ENCODE measurements at regions not wholly inside any gene's neighbourhood (a gene's known extent, or its start where the extent isn't known, plus 50 kb on each side); places are given as distances from the start of the nearest gene placed in this dataset.
A peak's percentile ranks its signal among the peaks of the same experiment; 100 is the strongest.

GRCh38 chr3:70752051-70752450 lies 439.6 kb upstream of the MDFIC2 start:
- ATAC-seq (no peak), DNase-seq (ENCODE audit: missing footprints) (no peak)
- intact Hi-C loops (cut with DNase I) = no loop called here

GRCh38 chr3:70749122-70749521 lies 436.7 kb upstream of the MDFIC2 start:
- intact Hi-C loops (cut with DNase I) = no loop called here
- DNase-seq (ENCODE audit: missing footprints) (no peak), ATAC-seq (no peak)

- intact Hi-C loops (cut with DNase I) = no loop called here
- ATAC-seq (no peak), DNase-seq (ENCODE audit: missing footprints) (no peak)
These were observed 436.2 kb upstream of the MDFIC2 start for GRCh38 chr3:70748593-70748992.

- intact Hi-C loops (cut with DNase I) = no loop called here
- no peak for DNase-seq (ENCODE audit: missing footprints)
- no peak for ATAC-seq
These were observed 435.4 kb upstream of the MDFIC2 start for GRCh38 chr3:70747847-70748246.

GRCh38 chr3:70744536-70744935 lies 432.1 kb upstream of the MDFIC2 start:
- ATAC-seq = no peak

GRCh38 chr3:70743754-70744153 lies 431.3 kb upstream of the MDFIC2 start:
- intact Hi-C loops (cut with DNase I) = no loop called here
- ATAC-seq (no peak), DNase-seq (ENCODE audit: missing footprints) (no peak)

More at GRCh38 chr3:70744536-70744935, 432.1 kb upstream of the MDFIC2 start:
- DNase-seq (ENCODE audit: missing footprints) = no peak
- intact Hi-C loops (cut with DNase I) = no loop called here

GRCh38 chr3:70742081-70742480 lies 429.6 kb upstream of the MDFIC2 start:
- intact Hi-C loops (cut with DNase I) = no loop called here
- ATAC-seq (no peak), DNase-seq (ENCODE audit: missing footprints) (no peak)

- ATAC-seq = no peak
- no peak for DNase-seq (ENCODE audit: missing footprints)
- intact Hi-C loops (cut with DNase I) = no loop called here
These were observed 428.4 kb upstream of the MDFIC2 start for GRCh38 chr3:70740872-70741271.

GRCh38 chr3:70740071-70740470 lies 427.6 kb upstream of the MDFIC2 start:
- intact Hi-C loops (cut with DNase I) = no loop called here
- ATAC-seq (no peak), DNase-seq (ENCODE audit: missing footprints) (no peak)

GRCh38 chr3:70738291-70738681 lies 425.8 kb upstream of the MDFIC2 start:
- DNase-seq (ENCODE audit: missing footprints) (no peak), ATAC-seq (no peak)
- intact Hi-C loops (cut with DNase I) = no loop called here

GRCh38 chr3:70737666-70738290 lies 425.3 kb upstream of the MDFIC2 start:
- intact Hi-C loops (cut with DNase I) = no loop called here
- DNase-seq (ENCODE audit: missing footprints) (no peak), ATAC-seq (no peak)

GRCh38 chr3:70736009-70736408 lies 423.6 kb upstream of the MDFIC2 start:
- ATAC-seq = no peak
- intact Hi-C loops (cut with DNase I) = no loop called here
- no peak for DNase-seq (ENCODE audit: missing footprints)

GRCh38 chr3:70734756-70735155 lies 422.3 kb upstream of the MDFIC2 start:
- ATAC-seq (no peak), DNase-seq (ENCODE audit: missing footprints) (no peak)
- intact Hi-C loops (cut with DNase I) = no loop called here

- no peak for DNase-seq (ENCODE audit: missing footprints)
- ATAC-seq = no peak
- intact Hi-C loops (cut with DNase I) = no loop called here
These were observed 418.6 kb upstream of the MDFIC2 start for GRCh38 chr3:70731046-70731445.

GRCh38 chr3:70729845-70730244 lies 417.4 kb upstream of the MDFIC2 start:
- DNase-seq (ENCODE audit: missing footprints) = no peak
- intact Hi-C loops (cut with DNase I) = no loop called here
- ATAC-seq = no peak

- DNase-seq (ENCODE audit: missing footprints) = no peak
- no peak for ATAC-seq
- intact Hi-C loops (cut with DNase I) = no loop called here
These were observed 415.9 kb upstream of the MDFIC2 start for GRCh38 chr3:70728311-70728710.

- intact Hi-C loops (cut with DNase I) = no loop called here
- ATAC-seq (no peak), DNase-seq (ENCODE audit: missing footprints) (no peak)
These were observed 414.5 kb upstream of the MDFIC2 start for GRCh38 chr3:70726961-70727360.

- intact Hi-C loops (cut with DNase I) = no loop called here
- no peak for DNase-seq (ENCODE audit: missing footprints)
- no peak for ATAC-seq
These were observed 413.9 kb upstream of the MDFIC2 start for GRCh38 chr3:70726096-70726938.

GRCh38 chr3:70722018-70722417 lies 409.6 kb upstream of the MDFIC2 start:
- no peak for DNase-seq (ENCODE audit: missing footprints)
- no peak for ATAC-seq
- intact Hi-C loops (cut with DNase I) = no loop called here

- intact Hi-C loops (cut with DNase I) = loop anchor here (2.0 to 10.0 kb wide), 5 partner anchors 288 to 936 kb away; no protein-coding TSS in a partner anchor
- peak; percentile 43 for DNase-seq (ENCODE audit: missing footprints)
- ATAC-seq = no peak
These were observed 404.4 kb upstream of the MDFIC2 start for GRCh38 chr3:70716832-70717231.
